ENCODE measurements at regions not wholly inside any gene's neighbourhood (a gene's known extent, or its start where the extent isn't known, plus 50 kb on each side); places are given as distances from the start of the nearest gene placed in this dataset.

DNA sequence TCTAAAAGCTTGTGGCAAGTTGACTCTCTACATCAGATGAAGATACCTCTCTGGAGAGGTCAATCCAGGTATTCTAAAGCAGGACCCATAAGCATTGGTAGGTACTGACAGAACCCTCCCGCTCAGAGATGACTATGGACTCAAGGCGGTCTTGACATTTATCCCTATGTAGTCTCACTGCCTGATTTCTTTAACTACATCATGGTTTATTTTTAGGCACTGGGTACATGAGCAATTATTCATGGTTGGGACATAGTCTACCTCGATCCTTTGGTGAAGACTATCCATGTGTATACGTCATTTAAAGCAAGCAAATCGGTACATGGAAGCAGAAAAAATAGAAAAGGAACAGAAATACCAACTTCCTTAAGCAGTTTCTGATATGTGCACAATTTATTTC, 136.2 kb upstream of the TAB2 start (continued):
- TF ChIP-seq, protein P1, sequence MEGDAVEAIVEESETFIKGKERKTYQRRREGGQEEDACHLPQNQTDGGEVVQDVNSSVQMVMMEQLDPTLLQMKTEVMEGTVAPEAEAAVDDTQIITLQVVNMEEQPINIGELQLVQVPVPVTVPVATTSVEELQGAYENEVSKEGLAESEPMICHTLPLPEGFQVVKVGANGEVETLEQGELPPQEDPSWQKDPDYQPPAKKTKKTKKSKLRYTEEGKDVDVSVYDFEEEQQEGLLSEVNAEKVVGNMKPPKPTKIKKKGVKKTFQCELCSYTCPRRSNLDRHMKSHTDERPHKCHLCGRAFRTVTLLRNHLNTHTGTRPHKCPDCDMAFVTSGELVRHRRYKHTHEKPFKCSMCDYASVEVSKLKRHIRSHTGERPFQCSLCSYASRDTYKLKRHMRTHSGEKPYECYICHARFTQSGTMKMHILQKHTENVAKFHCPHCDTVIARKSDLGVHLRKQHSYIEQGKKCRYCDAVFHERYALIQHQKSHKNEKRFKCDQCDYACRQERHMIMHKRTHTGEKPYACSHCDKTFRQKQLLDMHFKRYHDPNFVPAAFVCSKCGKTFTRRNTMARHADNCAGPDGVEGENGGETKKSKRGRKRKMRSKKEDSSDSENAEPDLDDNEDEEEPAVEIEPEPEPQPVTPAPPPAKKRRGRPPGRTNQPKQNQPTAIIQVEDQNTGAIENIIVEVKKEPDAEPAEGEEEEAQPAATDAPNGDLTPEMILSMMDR (conservative IDR thresholded peaks at IDR 0.05; ENCODE audit: low read depth in 2 of 2) = no peak
- no peak for TF ChIP-seq ZNF331 (CRISPR knock-in tag; IDR thresholded peaks at IDR 0.05; ENCODE audit: low read depth)
- no peak for TF ChIP-seq CREB1 (CRISPR knock-in tag; IDR thresholded peaks at IDR 0.05; ENCODE audit: low read depth)
- TF ChIP-seq, protein P2, sequence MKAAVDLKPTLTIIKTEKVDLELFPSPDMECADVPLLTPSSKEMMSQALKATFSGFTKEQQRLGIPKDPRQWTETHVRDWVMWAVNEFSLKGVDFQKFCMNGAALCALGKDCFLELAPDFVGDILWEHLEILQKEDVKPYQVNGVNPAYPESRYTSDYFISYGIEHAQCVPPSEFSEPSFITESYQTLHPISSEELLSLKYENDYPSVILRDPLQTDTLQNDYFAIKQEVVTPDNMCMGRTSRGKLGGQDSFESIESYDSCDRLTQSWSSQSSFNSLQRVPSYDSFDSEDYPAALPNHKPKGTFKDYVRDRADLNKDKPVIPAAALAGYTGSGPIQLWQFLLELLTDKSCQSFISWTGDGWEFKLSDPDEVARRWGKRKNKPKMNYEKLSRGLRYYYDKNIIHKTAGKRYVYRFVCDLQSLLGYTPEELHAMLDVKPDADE (IDR thresholded peaks at IDR 0.05) = no peak
- TF ChIP-seq NANOG (IDR thresholded peaks at IDR 0.05; ENCODE audit: borderline replicate concordance) = no peak
- TF ChIP-seq JUNB (IDR thresholded peaks at IDR 0.05; ENCODE audit: unreplicated experiment) = no peak
- TF ChIP-seq, protein P3, sequence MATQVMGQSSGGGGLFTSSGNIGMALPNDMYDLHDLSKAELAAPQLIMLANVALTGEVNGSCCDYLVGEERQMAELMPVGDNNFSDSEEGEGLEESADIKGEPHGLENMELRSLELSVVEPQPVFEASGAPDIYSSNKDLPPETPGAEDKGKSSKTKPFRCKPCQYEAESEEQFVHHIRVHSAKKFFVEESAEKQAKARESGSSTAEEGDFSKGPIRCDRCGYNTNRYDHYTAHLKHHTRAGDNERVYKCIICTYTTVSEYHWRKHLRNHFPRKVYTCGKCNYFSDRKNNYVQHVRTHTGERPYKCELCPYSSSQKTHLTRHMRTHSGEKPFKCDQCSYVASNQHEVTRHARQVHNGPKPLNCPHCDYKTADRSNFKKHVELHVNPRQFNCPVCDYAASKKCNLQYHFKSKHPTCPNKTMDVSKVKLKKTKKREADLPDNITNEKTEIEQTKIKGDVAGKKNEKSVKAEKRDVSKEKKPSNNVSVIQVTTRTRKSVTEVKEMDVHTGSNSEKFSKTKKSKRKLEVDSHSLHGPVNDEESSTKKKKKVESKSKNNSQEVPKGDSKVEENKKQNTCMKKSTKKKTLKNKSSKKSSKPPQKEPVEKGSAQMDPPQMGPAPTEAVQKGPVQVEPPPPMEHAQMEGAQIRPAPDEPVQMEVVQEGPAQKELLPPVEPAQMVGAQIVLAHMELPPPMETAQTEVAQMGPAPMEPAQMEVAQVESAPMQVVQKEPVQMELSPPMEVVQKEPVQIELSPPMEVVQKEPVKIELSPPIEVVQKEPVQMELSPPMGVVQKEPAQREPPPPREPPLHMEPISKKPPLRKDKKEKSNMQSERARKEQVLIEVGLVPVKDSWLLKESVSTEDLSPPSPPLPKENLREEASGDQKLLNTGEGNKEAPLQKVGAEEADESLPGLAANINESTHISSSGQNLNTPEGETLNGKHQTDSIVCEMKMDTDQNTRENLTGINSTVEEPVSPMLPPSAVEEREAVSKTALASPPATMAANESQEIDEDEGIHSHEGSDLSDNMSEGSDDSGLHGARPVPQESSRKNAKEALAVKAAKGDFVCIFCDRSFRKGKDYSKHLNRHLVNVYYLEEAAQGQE (IDR thresholded peaks at IDR 0.05; ENCODE audit: unreplicated experiment) = no peak
- no peak for TF ChIP-seq POLR2AphosphoS5 (IDR thresholded peaks at IDR 0.05; ENCODE audit: low read depth)
- TF ChIP-seq ZNF114 (CRISPR knock-in tag; IDR thresholded peaks at IDR 0.05) = no peak

DNA sequence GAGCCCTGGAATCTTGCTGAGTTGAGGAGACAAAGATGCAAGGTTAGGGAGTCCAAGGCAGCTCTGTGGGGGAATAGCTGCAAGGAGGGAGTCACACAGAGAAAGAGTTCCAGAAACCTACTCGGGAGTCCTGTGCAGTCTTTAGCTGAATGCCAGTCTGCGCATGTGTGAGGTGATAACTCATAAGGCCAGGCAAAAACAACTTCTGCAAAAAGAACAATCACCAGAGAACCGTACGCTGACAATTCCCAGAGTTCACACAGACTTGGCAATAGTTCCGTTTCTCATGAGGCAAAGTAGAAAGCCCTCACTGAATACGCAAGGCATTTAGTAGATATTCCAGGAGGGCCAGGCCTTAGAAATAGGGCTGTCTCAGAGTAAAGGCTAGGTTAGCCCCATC, 135.2 kb upstream of the TAB2 start:
- H3F3A ChIP-seq (replicated peaks; ENCODE audit: low read depth) = no peaks in the 10 kb centered on the region
- no peaks in the 10 kb centered on the region for H3K4me1 Mint-ChIP-seq
- no peaks in the 10 kb centered on the region for H3K36me3 ChIP-seq (ENCODE audit: insufficient read depth)
- no peak overlapping the region for H3K4me3 ChIP-seq
- H3K27ac ChIP-seq (ENCODE audit: low read depth) = no peak overlapping the region
- peaks cover 3% of the 10 kb centered on the region; the same call in 1 of the 3 replicates for H3K36me3 Mint-ChIP-seq (ENCODE audit: low read depth)
- no peaks in the 10 kb centered on the region for H4K20me1 ChIP-seq (replicated peaks; ENCODE audit: insufficient read depth)
- H3K9me3 Mint-ChIP-seq = peaks cover 3% of the 10 kb centered on the region; the same call in 2 of the 3 replicates
- no peak overlapping the region for H3K4me2 ChIP-seq
- H3K4me3 Mint-ChIP-seq = no peak overlapping the region
- H2AFZ ChIP-seq = 0 out of 2 replicates have a peak overlapping the region, but pooled peaks have one; percentile 32
- H3K27me3 Mint-ChIP-seq (ENCODE audit: insufficient read depth, low read depth, poor library complexity) = peaks cover 3% of the 10 kb centered on the region
- no peak overlapping the region for H3K27ac Mint-ChIP-seq
- no peaks in the 10 kb centered on the region for H3K4me1 ChIP-seq (ENCODE audit: insufficient read depth)
- 0 out of 2 replicates have a peak, but pooled peaks cover 8% of the 10 kb centered on the region for H3K9me2 ChIP-seq (ENCODE audit: insufficient read depth)
- H3K27me3 ChIP-seq (ENCODE audit: insufficient read depth) = no peaks in the 10 kb centered on the region
- no peaks in the 10 kb centered on the region for H3K79me2 ChIP-seq (replicated peaks; ENCODE audit: insufficient read depth)
- no peak for ATAC-seq
- DNase-seq (ENCODE audit: low spot score) = no peak
- TF ChIP-seq, protein P2 (IDR thresholded peaks at IDR 0.05) = no peak
- TF ChIP-seq ZNF331 (CRISPR knock-in tag; IDR thresholded peaks at IDR 0.05; ENCODE audit: low read depth) (no peak), NANOG (IDR thresholded peaks at IDR 0.05; ENCODE audit: borderline replicate concordance) (no peak), EZH2phosphoT487 (IDR thresholded peaks at IDR 0.05; ENCODE audit: unreplicated experiment) (no peak), EZH2 (IDR thresholded peaks at IDR 0.05; ENCODE audit: low read depth, unreplicated experiment) (no peak), JUNB (IDR thresholded peaks at IDR 0.05; ENCODE audit: unreplicated experiment) (no peak), POLR2AphosphoS5 (IDR thresholded peaks at IDR 0.05; ENCODE audit: low read depth) (no peak)
- TF ChIP-seq, protein P1 (conservative IDR thresholded peaks at IDR 0.05; ENCODE audit: low read depth in 2 of 2) = no peak
